Liver (tissue), 8 donors: ENCODE measurements at regions not wholly inside any gene's neighbourhood (a gene's known extent, or its start where the extent isn't known, plus 50 kb on each side); places are given as distances from the start of the nearest gene placed in this dataset.

Source experiments
- DNase-seq: peaks from one replicate; pipeline ENCODE4 v3.0.0-alpha.2; 2017; ENCODE audit warnings: low spot score
- H3K27ac ChIP-seq, 2 donors: one replicate each; pipeline ENCODE4 v1.7.0; 2013; ENCODE audit warnings: inconsistent platforms in 2 of 2, low read length in 2 of 2, control low read depth in 1 of 2, low read depth in 1 of 2, mild to moderate bottlenecking in 1 of 2
- H3K27me3 ChIP-seq, 4 donors: one replicate each; pipeline versions ENCODE4 v1.6.1 to v1.7.0; 2013; ENCODE audit warnings: low read length in 3 of 4, inconsistent platforms in 1 of 4, mild to moderate bottlenecking in 1 of 4, moderate library complexity in 1 of 4; ENCODE audit not compliant: control insufficient read depth in 4 of 4, insufficient read depth in 4 of 4
- H3K36me3 ChIP-seq, 4 donors: one replicate each; pipeline versions ENCODE4 v1.6.1 to v1.7.0; 2013; ENCODE audit warnings: low read length in 3 of 4, mild to moderate bottlenecking in 3 of 4, low read depth in 1 of 4, moderate library complexity in 1 of 4; ENCODE audit not compliant: control insufficient read depth in 4 of 4, insufficient read depth in 3 of 4
- H3K4me1 ChIP-seq, 4 donors: one replicate each; pipeline versions ENCODE4 v1.6.1 to v1.7.0; 2013; ENCODE audit warnings: low read length in 3 of 4, mild to moderate bottlenecking in 3 of 4, moderate library complexity in 1 of 4; ENCODE audit not compliant: control insufficient read depth in 4 of 4, insufficient read depth in 4 of 4
- H3K4me3 ChIP-seq, 3 donors: one replicate each; pipeline versions ENCODE4 v1.6.1 to v1.7.0; 2013; ENCODE audit warnings: low read length in 3 of 3, control low read depth in 1 of 3, low read depth in 1 of 3, mild to moderate bottlenecking in 1 of 3
- H3K9ac ChIP-seq, 2 donors: one replicate each; pipeline ENCODE4 v1.7.0; 2013; ENCODE audit warnings: low read length in 2 of 2, mild to moderate bottlenecking in 2 of 2, moderate library complexity in 2 of 2, control low read depth in 1 of 2, low read depth in 1 of 2
- H3K9me3 ChIP-seq, 4 donors: one replicate each; pipeline versions ENCODE4 v1.6.1 to v1.7.0; 2013; ENCODE audit warnings: low read length in 3 of 4; ENCODE audit not compliant: control insufficient read depth in 4 of 4
- ATF3 ChIP-seq: IDR thresholded peaks from 2 replicates; pipeline ENCODE4 v1.6.1; 2016; ENCODE audit warnings: antibody characterized with exemption
- CTCF ChIP-seq: fragments of 150-350 bp; IDR thresholded peaks from 2 replicates; pipeline ENCODE4 v1.5.1; 2017; ENCODE audit warnings: improper control_type of control experiment, low read depth, low read length; ENCODE audit not compliant: missing input control
- EGR1 ChIP-seq, 2 donors: IDR thresholded peaks; 2 replicates each; pipeline ENCODE4 v1.6.1; 2016 to 2018; ENCODE audit warnings: antibody characterized with exemption in 2 of 2, low read depth in 2 of 2
- FOXA1 ChIP-seq: IDR thresholded peaks from 2 replicates; pipeline ENCODE4 v1.6.1; 2016; ENCODE audit warnings: antibody characterized with exemption
- FOXA2 ChIP-seq: IDR thresholded peaks from 2 replicates; pipeline ENCODE4 v1.6.1; 2016; ENCODE audit warnings: antibody characterized with exemption
- GABPA ChIP-seq, 2 donors: IDR thresholded peaks in 1 of 2; conservative IDR thresholded peaks in 1 of 2; 2 replicates each; pipeline ENCODE4 v1.6.1; 2016; ENCODE audit warnings: antibody characterized with exemption in 2 of 2, mild to moderate bottlenecking in 1 of 2, moderate library complexity in 1 of 2
- HNF4A ChIP-seq, 2 donors: conservative IDR thresholded peaks; 2 replicates each; pipeline ENCODE4 v1.6.1; 2016; ENCODE audit warnings: antibody characterized with exemption in 2 of 2, mild to moderate bottlenecking in 2 of 2
- HNF4G ChIP-seq: IDR thresholded peaks from 2 replicates; pipeline ENCODE4 v1.6.1; 2016; ENCODE audit warnings: antibody characterized with exemption
- JUND ChIP-seq, 2 donors: IDR thresholded peaks; 2 replicates each; pipeline ENCODE4 v1.6.1; 2016; ENCODE audit warnings: antibody characterized with exemption in 2 of 2
- MAX ChIP-seq: IDR thresholded peaks from 2 replicates; pipeline ENCODE4 v1.6.1; 2016; ENCODE audit warnings: antibody characterized with exemption
- NR2F2 ChIP-seq: IDR thresholded peaks from 2 replicates; pipeline ENCODE4 v1.6.1; 2016; ENCODE audit warnings: antibody characterized with exemption
- RAD21 ChIP-seq, 2 donors: IDR thresholded peaks; 2 replicates each; pipeline ENCODE4 v1.6.1; 2016; ENCODE audit warnings: antibody characterized with exemption in 2 of 2, mild to moderate bottlenecking in 2 of 2
- REST ChIP-seq: IDR thresholded peaks from 2 replicates; pipeline ENCODE4 v1.6.1; 2016; ENCODE audit warnings: antibody characterized with exemption, mild to moderate bottlenecking
- RXRA ChIP-seq, 2 donors: IDR thresholded peaks; 2 replicates each; pipeline ENCODE4 v1.6.1; 2017 to 2018; ENCODE audit warnings: antibody characterized with exemption in 2 of 2, mild to moderate bottlenecking in 1 of 2
- SP1 ChIP-seq: IDR thresholded peaks from 2 replicates; pipeline ENCODE4 v1.6.1; 2018; ENCODE audit warnings: antibody characterized with exemption, mild to moderate bottlenecking
- TAF1 ChIP-seq: conservative IDR thresholded peaks from 2 replicates; pipeline ENCODE4 v1.6.1; 2016; ENCODE audit warnings: antibody characterized with exemption, mild to moderate bottlenecking
- YY1 ChIP-seq: IDR thresholded peaks from 2 replicates; pipeline ENCODE4 v1.6.1; 2016; ENCODE audit warnings: antibody characterized with exemption, mild to moderate bottlenecking
- ZBTB33 ChIP-seq: IDR thresholded peaks from 2 replicates; pipeline ENCODE4 v1.6.1; 2016; ENCODE audit warnings: antibody characterized with exemption
- WGBS: extraction: QIAGEN DNeasy Blood & Tissue Kit; methylation state at CpG from one replicate; pipeline ENCODE4 v1.1.7; 2013; 5-methylcytosine and 5-hydroxymethylcytosine counted together
- donor health status: healthy.
- donor health status: healthy.
- donor health status: healthy.
- donor health status: healthy.
- donor health status: healthy.

GRCh38 chr6:15107644-15108382 lies 138.1 kb upstream of the JARID2 start:
- Histone ChIP-seq H3K9ac (no peak overlapping the region), H3K4me1 (no peaks in the 10 kb centered on the region), H3K9me3 (peaks cover 0 to 1% (median 0%) of the 10 kb centered on the region in 4 donors), H3K27me3 (no peaks in the 10 kb centered on the region), H3K27ac (no peak overlapping the region), H3K4me3 (no peak overlapping the region), H3K36me3 (no peaks in the 10 kb centered on the region)
- TF ChIP-seq GABPA (IDR thresholded peaks at IDR 0.05 in 1 of 2, conservative IDR thresholded peaks at IDR 0.05 in 1 of 2) (no peak), JUND (IDR thresholded peaks at IDR 0.05) (no peak), ZBTB33 (no peak), RXRA (IDR thresholded peaks at IDR 0.05) (no peak), SP1 (no peak), HNF4A (conservative IDR thresholded peaks at IDR 0.05) (no peak), MAX (no peak), ATF3 (no peak), CTCF (no peak), FOXA1 (no peak), EGR1 (IDR thresholded peaks at IDR 0.05; ENCODE audit: low read depth in 2 of 2) (no peak), RAD21 (IDR thresholded peaks at IDR 0.05) (no peak), FOXA2 (no peak), TAF1 (no peak), NR2F2 (no peak), YY1 (no peak), REST (no peak), HNF4G (no peak)
- DNase-seq = no peak
- WGBS = 93% methylated on average over 9 of the region's 9 CpGs
